LoVo (cell line): ENCODE measurements at regions not wholly inside any gene's neighbourhood (a gene's known extent, or its start where the extent isn't known, plus 50 kb on each side); places are given as distances from the start of the nearest gene placed in this dataset.

Source experiments
- DNase-seq: peaks from one replicate; pipeline ENCODE4 v3.0.0-alpha.2; 2016; ENCODE audit warnings: low spot score

GRCh38 chr5:174191076-174191475, 145.6 kb downstream of the NSG2 start:
- DNase-seq, result no peak

DNA sequence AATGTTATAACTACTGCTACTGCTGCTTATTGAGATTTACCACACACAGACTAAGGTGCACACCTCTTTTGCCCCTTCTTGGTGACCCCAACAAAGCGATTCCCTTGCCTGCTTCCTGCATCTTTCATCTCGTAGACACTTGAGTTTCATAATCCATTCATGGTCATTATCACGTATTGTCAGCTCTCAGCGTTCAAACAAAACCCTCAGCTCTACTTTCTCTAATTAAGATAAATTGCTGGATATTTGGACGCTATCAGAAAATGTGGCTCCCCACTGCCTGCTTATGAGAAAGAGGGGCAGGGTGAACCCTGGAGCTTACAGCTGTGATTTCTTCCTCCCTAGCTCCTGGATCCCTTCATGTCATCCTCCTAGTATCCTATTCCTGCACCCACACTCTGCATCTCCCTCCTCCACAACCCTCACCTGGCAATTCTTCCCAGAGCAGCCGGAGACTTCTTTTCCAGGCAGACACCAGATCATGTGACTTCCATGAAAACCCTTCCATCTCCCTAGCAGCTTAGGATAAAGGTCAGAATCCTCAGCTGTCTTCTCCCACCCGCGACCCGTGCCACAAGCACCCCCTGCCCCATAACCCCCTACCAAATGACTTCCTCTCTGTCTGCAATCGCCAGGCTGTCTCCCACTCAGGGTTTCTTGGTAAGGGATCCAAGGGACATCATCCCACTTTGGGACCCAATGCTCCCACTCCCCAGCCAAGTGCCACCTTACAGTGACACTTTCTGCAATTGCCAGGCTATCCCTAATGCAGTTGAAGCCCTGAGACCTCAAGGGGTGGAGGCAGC, 146.5 kb downstream of the NSG2 start:
- DNase-seq, result no peak

DNA sequence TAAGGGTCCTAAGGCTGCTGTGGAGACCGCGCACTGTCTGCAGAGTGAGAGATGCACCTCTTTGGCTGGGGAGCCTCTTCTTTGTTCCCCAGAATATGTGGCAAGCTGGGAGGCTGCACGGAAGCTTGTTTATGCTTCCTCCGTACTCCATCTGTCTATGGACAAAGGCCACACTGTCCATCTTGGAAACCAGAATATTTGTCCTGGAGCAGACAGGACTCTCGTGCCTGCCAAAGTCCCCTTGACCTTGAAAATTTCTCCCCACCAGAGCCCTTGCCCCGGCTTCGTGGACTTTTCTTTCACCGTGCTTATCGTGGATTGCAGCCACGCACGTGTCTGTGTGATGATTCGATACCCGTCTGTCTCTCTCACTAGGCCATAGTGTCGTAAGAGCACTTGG, 147.4 kb downstream of the NSG2 start:
- DNase-seq, result no peak

DNA sequence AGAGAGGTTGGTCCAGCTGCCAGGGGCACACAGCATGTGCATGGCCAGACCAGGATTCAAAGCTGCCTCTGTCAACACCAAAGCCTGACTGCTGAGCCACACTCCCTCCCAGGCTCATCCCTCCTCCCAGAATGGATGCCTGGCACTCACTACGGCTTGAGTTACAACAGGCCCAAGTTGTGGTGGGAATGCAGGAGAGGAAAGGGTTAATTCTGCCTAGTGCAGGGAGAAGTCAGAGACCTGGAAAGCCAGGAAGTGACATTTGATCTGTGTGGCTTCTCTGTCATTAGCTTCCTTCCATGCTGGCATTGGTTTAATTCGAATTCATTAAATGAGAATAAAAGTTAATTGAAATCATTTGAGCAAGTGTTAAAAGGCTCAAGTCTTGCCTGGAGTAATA, 150.0 kb downstream of the NSG2 start:
- no peak for DNase-seq

DNA sequence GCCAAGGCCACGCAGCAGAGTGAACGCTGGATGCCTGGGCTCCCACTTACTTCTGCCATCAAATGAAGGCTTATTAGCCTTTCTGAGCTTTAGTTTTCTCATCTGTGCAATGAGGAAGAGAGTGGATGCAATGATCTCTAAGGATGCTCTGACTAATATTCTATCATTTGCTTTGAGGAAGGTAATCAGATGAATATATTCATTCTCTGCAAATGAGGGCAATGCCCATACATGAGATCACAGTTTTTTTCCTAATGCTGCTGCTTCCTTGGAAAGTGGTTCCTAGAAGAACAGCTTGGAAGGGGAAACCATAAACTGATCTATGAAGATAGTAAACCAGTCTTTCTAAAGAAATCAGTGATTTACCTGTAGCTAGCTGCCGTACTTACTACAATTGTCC, 152.4 kb downstream of the NSG2 start:
- no peak for DNase-seq

GRCh38 chr5:174198541-174198940, 153.0 kb downstream of the NSG2 start:
- DNase-seq, result no peak

DNA sequence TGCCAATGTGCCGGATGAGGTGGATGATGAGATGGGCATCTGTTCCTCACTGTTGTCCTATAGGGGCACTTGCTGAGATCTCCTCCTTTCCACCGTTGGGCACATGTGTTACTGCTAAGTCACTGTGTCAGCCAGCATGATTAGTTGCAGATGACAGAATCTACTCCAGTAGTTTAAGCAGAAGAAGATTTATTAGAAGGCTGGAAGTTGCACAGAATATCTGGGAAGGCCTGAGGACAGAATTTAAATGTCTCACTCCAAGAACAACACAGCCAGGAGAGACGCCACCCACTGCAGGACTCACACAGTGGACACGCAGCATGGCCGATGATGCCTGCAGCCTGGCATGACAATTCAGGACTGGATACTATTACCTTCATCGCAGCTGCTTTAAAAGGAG, 157.5 kb downstream of the NSG2 start:
- DNase-seq, result no peak

- no peak for DNase-seq
These were observed 159.2 kb downstream of the NSG2 start for GRCh38 chr5:174204535-174205313.

DNA sequence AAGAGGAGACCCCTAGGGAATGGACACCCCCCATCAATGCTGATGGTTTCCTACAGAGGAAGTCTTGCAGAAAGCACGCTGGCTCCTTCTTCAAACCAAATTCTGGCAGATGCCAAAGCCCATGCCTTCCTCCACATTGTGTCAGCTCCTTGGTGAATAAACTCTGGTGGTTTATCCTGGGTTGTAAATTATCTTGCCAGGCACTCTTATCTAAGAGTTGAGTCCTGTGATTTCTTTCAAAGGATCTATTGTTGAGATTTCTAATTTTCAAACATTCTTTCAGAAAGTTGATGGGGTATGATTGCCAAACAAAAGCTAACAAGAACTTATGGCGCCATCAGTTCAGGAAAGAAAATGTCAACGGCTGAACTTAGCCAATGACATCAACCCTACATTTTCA, 160.4 kb downstream of the NSG2 start:
- DNase-seq, result no peak

DNA sequence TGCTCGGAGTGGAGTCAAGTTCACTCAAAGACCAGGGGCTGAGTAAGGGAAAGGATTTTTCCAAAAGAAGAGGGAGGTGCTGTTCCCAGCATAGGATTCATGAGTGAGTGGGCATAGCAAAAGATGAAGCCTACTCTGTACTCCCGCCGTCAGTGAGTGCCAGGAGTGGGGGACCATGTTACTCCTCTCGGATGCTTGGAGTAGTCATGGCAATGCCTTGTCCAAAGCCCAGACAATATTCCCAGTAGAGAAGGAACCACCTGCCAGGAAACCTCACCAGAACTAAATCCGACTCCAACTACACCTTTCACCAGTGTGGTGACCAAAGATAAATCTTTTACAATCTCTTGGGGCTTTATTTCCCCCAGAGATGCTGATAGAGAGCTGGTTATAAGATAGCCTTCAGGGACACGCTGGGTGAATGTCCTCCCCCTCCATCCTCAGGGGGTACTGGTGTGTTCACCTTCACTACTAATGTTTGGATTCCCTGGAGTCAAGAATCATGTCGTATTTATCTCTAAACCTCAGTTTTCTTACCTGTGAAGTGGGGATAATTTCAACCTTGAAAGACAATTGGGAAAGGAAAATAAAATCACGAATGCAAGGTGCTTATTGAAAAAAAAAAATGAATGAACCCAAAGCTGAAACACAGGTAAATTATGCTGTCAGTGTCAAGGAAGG, 165.2 kb downstream of the NSG2 start:
- DNase-seq, result no peak

GRCh38 chr5:174211277-174211626, 165.7 kb downstream of the NSG2 start:
- no peak for DNase-seq

DNA sequence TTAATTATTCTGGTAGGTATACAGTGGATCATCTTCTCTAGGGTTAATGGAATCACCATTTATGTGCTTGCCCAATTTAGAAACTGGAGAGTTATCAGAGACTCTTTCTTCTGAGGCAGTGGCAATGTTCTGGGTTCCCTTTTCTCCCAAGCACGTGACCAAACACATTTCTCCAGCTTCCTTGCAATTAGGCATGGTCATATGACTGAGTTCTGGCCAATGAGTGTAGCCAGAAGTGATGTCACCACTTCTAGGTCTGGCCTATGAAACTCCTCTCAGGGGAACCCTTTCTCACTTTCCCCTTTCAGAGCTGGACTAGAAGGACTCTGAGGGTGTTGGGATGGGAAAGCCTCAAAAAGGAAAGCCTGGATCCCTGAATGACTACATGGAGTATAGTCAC, 172.0 kb downstream of the NSG2 start:
- DNase-seq, result no peak

DNA sequence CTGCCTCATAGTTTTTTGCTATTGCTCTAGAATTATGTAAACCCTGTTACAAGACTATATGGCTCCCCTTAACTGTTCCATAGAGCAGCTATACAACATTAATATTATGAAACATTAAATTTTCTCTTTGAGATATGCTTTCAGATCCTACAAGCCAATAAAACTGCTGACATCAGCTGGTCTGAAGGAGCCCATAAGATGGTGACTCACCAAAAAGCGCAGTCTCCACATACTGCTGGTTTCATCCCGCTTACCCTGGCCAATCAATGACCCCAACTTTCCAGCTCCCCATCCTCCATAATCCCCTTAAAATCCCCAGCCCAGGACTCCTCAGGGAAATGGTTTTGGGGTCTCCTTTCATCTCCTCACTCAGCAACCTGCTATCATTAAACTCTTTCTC, 172.7 kb downstream of the NSG2 start:
- DNase-seq, result no peak

- DNase-seq, result no peak
These were observed 174.9 kb downstream of the NSG2 start for GRCh38 chr5:174220417-174220816.

- no peak for DNase-seq
These were observed 175.9 kb downstream of the NSG2 start for GRCh38 chr5:174221436-174221835.

GRCh38 chr5:174221946-174222345, 176.4 kb downstream of the NSG2 start:
- no peak for DNase-seq

- no peak for DNase-seq
These were observed 177.4 kb downstream of the NSG2 start for GRCh38 chr5:174222891-174223290.

GRCh38 chr5:174223355-174223754, 177.8 kb downstream of the NSG2 start:
- DNase-seq, result no peak

- no peak for DNase-seq
These were observed 183.6 kb downstream of the NSG2 start for GRCh38 chr5:174229068-174229467.

DNA sequence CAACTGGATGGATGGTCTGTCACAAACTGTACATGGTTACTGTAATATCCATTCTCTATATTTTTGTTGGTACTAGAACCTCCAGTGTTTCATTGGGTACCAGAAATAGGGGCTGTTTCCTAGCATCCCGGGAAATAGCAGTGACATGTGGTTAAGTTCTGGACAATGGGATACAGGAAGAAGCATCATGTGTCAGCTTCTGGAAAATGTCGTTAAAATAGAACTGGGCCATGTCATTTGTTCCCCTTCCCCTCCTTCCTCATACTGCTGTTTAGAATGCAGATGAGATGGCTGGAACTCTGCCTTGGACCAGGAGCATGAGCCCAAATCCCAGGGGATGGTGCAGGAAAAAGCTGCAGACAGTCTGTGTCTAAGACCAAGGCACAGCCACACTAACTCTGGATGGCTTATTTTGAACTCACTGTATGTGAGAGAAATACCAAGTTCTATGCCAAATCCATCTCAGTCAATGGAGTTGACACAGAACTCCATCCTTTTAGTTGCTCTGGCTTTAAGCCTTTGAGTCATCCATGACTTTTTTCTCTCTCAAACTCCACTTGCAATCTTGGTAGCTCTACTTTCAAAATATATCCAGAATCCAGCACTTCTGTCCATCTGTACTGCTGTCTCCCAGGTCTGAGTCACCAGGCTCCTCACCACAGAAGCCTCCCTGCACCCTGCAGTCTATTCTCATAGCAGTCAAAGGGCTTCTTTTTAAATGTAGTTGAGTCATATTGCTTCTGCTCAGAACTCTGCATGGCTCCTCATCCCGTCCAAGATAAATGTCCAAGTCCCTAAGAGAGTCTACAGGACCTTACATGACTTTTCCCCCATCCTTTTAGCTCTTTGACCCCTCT, 184.2 kb downstream of the NSG2 start:
- DNase-seq, result no peak

- no peak for DNase-seq
These were observed 186.5 kb downstream of the NSG2 start for GRCh38 chr5:174231956-174232487.

GRCh38 chr5:174234388-174234787, 188.9 kb downstream of the NSG2 start:
- no peak for DNase-seq
